ENCODE measurements at regions not wholly inside any gene's neighbourhood (a gene's known extent, or its start where the extent isn't known, plus 50 kb on each side); places are given as distances from the start of the nearest gene placed in this dataset.

GRCh38 chr12:31866523-31866922 is 92.7 kb upstream of the RESF1 start:
- no peak for TF ChIP-seq CTCF (IDR thresholded peaks at IDR 0.05)
- H3K36me3 ChIP-seq, result no peaks in the 10 kb centered on the region
- H3K27me3 ChIP-seq, result no peaks in the 10 kb centered on the region
- H3K9me3 ChIP-seq, result peaks cover 0 to 13% (median 0%) of the 10 kb centered on the region in 11 donors
- peaks cover 0 to 6% (median 0%) of the 10 kb centered on the region in 9 donors for H3K4me1 ChIP-seq
- intact Hi-C loops (cut with DNase I), result loop anchor here in 1 of 10 donors (5.0 to 10.0 kb wide), 2 partner anchors 88 to 139 kb away; partner anchors contain the start of genes AMN1 and RESF1
- no peak overlapping the region for H3K27ac ChIP-seq
- WGBS, 2 donors, result 92 to 95% methylated on average over 3 of the region's 3 CpGs
- no peak for ATAC-seq
- H3K4me3 ChIP-seq, result no peak overlapping the region
- no peak for DNase-seq

GRCh38 chr12:31865023-31865422 is 94.2 kb upstream of the RESF1 start:
- intact Hi-C loops (cut with DNase I), result loop anchor here in 1 of 10 donors (5.0 to 10.0 kb wide), 2 partner anchors 90 to 138 kb away; partner anchors contain the start of genes AMN1 and RESF1
- ATAC-seq (peak in 6 of 8 donors; percentile 43 to 92 (median 86)), DNase-seq (peak in 1 of 2 donors; percentile 7)
- WGBS, 2 donors, result 49 to 61% methylated on average over 2 of the region's 2 CpGs
- H3K27ac ChIP-seq, result peak overlapping the region in 1 of 10 donors; percentile 33
- H3K4me3 ChIP-seq, result no peak overlapping the region
- H3K9me3 ChIP-seq, result peaks cover 0 to 13% (median 0%) of the 10 kb centered on the region in 11 donors
- no peak for TF ChIP-seq CTCF (IDR thresholded peaks at IDR 0.05)
- no peaks in the 10 kb centered on the region for H3K27me3 ChIP-seq
- H3K36me3 ChIP-seq, result no peaks in the 10 kb centered on the region
- peaks cover 0 to 6% (median 0%) of the 10 kb centered on the region in 9 donors for H3K4me1 ChIP-seq

- Histone ChIP-seq H3K9me3 (peaks cover 0 to 12% (median 0%) of the 10 kb centered on the region in 11 donors), H3K27me3 (no peaks in the 10 kb centered on the region), H3K4me3 (no peak overlapping the region), H3K36me3 (no peaks in the 10 kb centered on the region), H3K4me1 (peaks cover 0 to 7% (median 0%) of the 10 kb centered on the region in 9 donors), H3K27ac (no peak overlapping the region)
- DNase-seq (no peak), ATAC-seq (no peak)
- intact Hi-C loops (cut with DNase I), result loop anchor here in 1 of 10 donors (10.0 kb wide), 1 partner anchor 93 kb away; the partner anchor contains the start of gene RESF1
- 68 to 72% methylated on average over 2 of the region's 2 CpGs for WGBS, 2 donors
- no peak for TF ChIP-seq CTCF (IDR thresholded peaks at IDR 0.05)
These were observed 97.9 kb upstream of the RESF1 start for GRCh38 chr12:31861360-31861759.

GRCh38 chr12:31860401-31860800 is 98.8 kb upstream of the RESF1 start:
- TF ChIP-seq CTCF (IDR thresholded peaks at IDR 0.05), result no peak
- H3K4me1 ChIP-seq, result peaks cover 0 to 7% (median 0%) of the 10 kb centered on the region in 9 donors
- 85 to 90% methylated on average over 4 of the region's 4 CpGs for WGBS, 2 donors
- H3K4me3 ChIP-seq, result no peak overlapping the region
- no peak for ATAC-seq
- H3K36me3 ChIP-seq, result no peaks in the 10 kb centered on the region
- H3K27me3 ChIP-seq, result no peaks in the 10 kb centered on the region
- H3K9me3 ChIP-seq, result peaks cover 0 to 3% (median 0%) of the 10 kb centered on the region in 11 donors
- intact Hi-C loops (cut with DNase I), result loop anchor here in 1 of 10 donors (10.0 kb wide), 1 partner anchor 94 kb away; the partner anchor contains the start of gene RESF1
- no peak for DNase-seq
- H3K27ac ChIP-seq, result no peak overlapping the region

All from heart right ventricle (tissue), 16 donors.